ENCODE measurements at regions not wholly inside any gene's neighbourhood (a gene's known extent, or its start where the extent isn't known, plus 50 kb on each side); places are given as distances from the start of the nearest gene placed in this dataset.

GRCh38 chr2:15043336-15044058, 411.0 kb downstream of the LRATD1 start:
- Histone ChIP-seq H3K4me1 (no peaks in the 10 kb centered on the region), H3K27me3 (no peaks in the 10 kb centered on the region), H3K4me3 (replicated peaks in 1 of 3) (no peak overlapping the region), H3K36me3 (no peaks in the 10 kb centered on the region), H3K27ac (no peak overlapping the region), H3K9me3 (no peaks in the 10 kb centered on the region)
- TF ChIP-seq POLR2A (IDR thresholded peaks at IDR 0.05) (no peak), CTCF (IDR thresholded peaks at IDR 0.05) (no peak)
- WGBS, 2 donors, result 54 to 67% methylated on average over 4 of the region's 4 CpGs
- intact Hi-C loops (cut with DNase I), result no loop called here
- DNase-seq, result no peak

- H3K4me3 ChIP-seq (replicated peaks in 1 of 3), result no peak overlapping the region
- TF ChIP-seq CTCF (IDR thresholded peaks at IDR 0.05), result no peak
- TF ChIP-seq POLR2A (IDR thresholded peaks at IDR 0.05), result no peak
- no peaks in the 10 kb centered on the region for H3K9me3 ChIP-seq
- no peaks in the 10 kb centered on the region for H3K36me3 ChIP-seq
- H3K27ac ChIP-seq, result no peak overlapping the region
- WGBS, 2 donors, result 79 to 89% methylated on average over 4 of the region's 4 CpGs
- intact Hi-C loops (cut with DNase I), result no loop called here
- H3K4me1 ChIP-seq, result no peaks in the 10 kb centered on the region
- no peaks in the 10 kb centered on the region for H3K27me3 ChIP-seq
- no peak for DNase-seq
Observed at GRCh38 chr2:15045054-15045453, 412.5 kb downstream of the LRATD1 start.

- Histone ChIP-seq H3K4me3 (replicated peaks in 1 of 3) (no peak overlapping the region), H3K27ac (no peak overlapping the region), H3K27me3 (no peaks in the 10 kb centered on the region), H3K4me1 (no peaks in the 10 kb centered on the region), H3K9me3 (no peaks in the 10 kb centered on the region), H3K36me3 (no peaks in the 10 kb centered on the region)
- DNase-seq, result no peak
- intact Hi-C loops (cut with DNase I), result no loop called here
- TF ChIP-seq POLR2A (IDR thresholded peaks at IDR 0.05), result no peak
- TF ChIP-seq CTCF (IDR thresholded peaks at IDR 0.05), result no peak
- WGBS, 2 donors, result 83 to 87% methylated on average over 5 of the region's 5 CpGs
Observed at GRCh38 chr2:15047184-15047583, 414.7 kb downstream of the LRATD1 start.

GRCh38 chr2:15048000-15048399, 415.5 kb downstream of the LRATD1 start:
- intact Hi-C loops (cut with DNase I), result no loop called here
- 85 to 88% methylated on average over 6 of the region's 6 CpGs for WGBS, 2 donors
- H3K27me3 ChIP-seq, result no peaks in the 10 kb centered on the region
- no peaks in the 10 kb centered on the region for H3K36me3 ChIP-seq
- TF ChIP-seq POLR2A (IDR thresholded peaks at IDR 0.05), result no peak
- no peak for TF ChIP-seq CTCF (IDR thresholded peaks at IDR 0.05)
- no peaks in the 10 kb centered on the region for H3K9me3 ChIP-seq
- no peak overlapping the region for H3K4me3 ChIP-seq (replicated peaks in 1 of 3)
- H3K27ac ChIP-seq, result no peak overlapping the region
- no peaks in the 10 kb centered on the region for H3K4me1 ChIP-seq
- no peak for DNase-seq

GRCh38 chr2:15049096-15049993, 416.8 kb downstream of the LRATD1 start:
- intact Hi-C loops (cut with DNase I), result no loop called here
- WGBS, 2 donors, result 80 to 87% methylated on average over 7 to 14 of the region's 14 CpGs
- Histone ChIP-seq H3K27ac (no peak overlapping the region), H3K4me1 (no peaks in the 10 kb centered on the region), H3K4me3 (replicated peaks in 1 of 3) (no peak overlapping the region), H3K27me3 (no peaks in the 10 kb centered on the region), H3K9me3 (no peaks in the 10 kb centered on the region), H3K36me3 (no peaks in the 10 kb centered on the region)
- TF ChIP-seq CTCF (IDR thresholded peaks at IDR 0.05) (no peak), POLR2A (IDR thresholded peaks at IDR 0.05) (no peak)
- DNase-seq, result no peak
